ENCODE measurements at regions not wholly inside any gene's neighbourhood (a gene's known extent, or its start where the extent isn't known, plus 50 kb on each side); places are given as distances from the start of the nearest gene placed in this dataset.

GRCh38 chr2:9077691-9078090, 74.2 kb upstream of the MBOAT2 start:
- Histone ChIP-seq H3K36me3 (ENCODE audit: insufficient read depth, low read length) (no peaks in the 10 kb centered on the region), H3K27ac (ENCODE audit: low read depth, low read length) (no peak overlapping the region), H3K4me1 (ENCODE audit: insufficient read depth, low read length) (peaks cover 11% of the 10 kb centered on the region), H3K9ac (ENCODE audit: low read depth, low read length) (no peak overlapping the region), H3K27me3 (ENCODE audit: insufficient read depth, low read length) (peaks cover 5% of the 10 kb centered on the region; the same call in 1 of the 2 replicates), H3K9me3 (ENCODE audit: insufficient read depth, low read depth, low read length) (peaks cover 14% of the 10 kb centered on the region), H3K4me3 (ENCODE audit: low read length) (no peak overlapping the region)
- WGBS: 95% methylated on average over 2 of the region's 2 CpGs

DNA sequence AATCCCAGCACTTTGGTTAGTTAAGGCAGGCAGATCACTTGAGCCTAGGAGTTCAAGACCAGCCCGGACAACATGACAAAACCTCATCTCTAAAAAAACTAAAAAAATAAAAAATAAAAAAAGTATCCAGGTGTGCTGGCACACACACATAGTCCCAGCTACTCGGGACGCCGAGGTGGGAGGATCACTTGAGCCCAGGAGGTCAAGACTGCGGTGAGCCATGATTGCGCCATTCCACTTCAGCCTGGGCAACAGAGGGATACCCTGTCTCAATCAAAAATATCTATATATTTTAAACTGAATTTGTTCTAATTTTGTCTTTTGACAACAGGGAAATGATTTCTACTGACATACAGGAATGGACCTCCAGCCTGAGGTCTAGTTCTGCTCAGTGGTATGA, 73.3 kb upstream of the MBOAT2 start:
- peaks cover 5% of the 10 kb centered on the region for H3K9me3 ChIP-seq (ENCODE audit: insufficient read depth, low read depth, low read length)
- no peak overlapping the region for H3K27ac ChIP-seq (ENCODE audit: low read depth, low read length)
- no peak overlapping the region for H3K4me3 ChIP-seq (ENCODE audit: low read length)
- H3K4me1 ChIP-seq (ENCODE audit: insufficient read depth, low read length): peaks cover 11% of the 10 kb centered on the region
- peaks cover 5% of the 10 kb centered on the region; the same call in 1 of the 2 replicates for H3K27me3 ChIP-seq (ENCODE audit: insufficient read depth, low read length)
- H3K9ac ChIP-seq (ENCODE audit: low read depth, low read length): no peak overlapping the region
- WGBS: 96% methylated on average over 6 of the region's 6 CpGs
- H3K36me3 ChIP-seq (ENCODE audit: insufficient read depth, low read length): no peaks in the 10 kb centered on the region

DNA sequence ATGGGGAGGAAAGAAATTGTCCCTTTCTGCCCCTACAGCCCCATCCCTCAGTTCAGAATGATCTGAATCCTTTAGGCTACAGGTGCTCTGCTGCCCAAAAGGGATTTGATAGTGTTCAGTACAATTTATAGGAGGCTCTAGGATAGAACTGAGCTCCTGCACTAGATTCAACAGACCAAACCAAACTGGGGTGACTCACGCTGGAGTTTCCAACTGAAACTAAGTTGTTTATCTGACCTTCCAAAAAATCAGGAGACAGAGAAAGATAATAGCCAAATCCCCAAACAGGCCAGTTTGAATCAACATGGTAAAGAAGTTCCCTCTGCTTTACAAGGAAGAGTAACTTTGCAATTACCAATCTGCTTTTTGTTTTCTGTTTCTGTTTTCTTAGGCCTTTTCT, 72.7 kb upstream of the MBOAT2 start:
- Histone ChIP-seq H3K9me3 (ENCODE audit: insufficient read depth, low read depth, low read length) (no peaks in the 10 kb centered on the region), H3K9ac (ENCODE audit: low read depth, low read length) (no peak overlapping the region), H3K4me1 (ENCODE audit: insufficient read depth, low read length) (peaks cover 11% of the 10 kb centered on the region), H3K4me3 (ENCODE audit: low read length) (no peak overlapping the region), H3K36me3 (ENCODE audit: insufficient read depth, low read length) (no peaks in the 10 kb centered on the region), H3K27me3 (ENCODE audit: insufficient read depth, low read length) (peaks cover 5% of the 10 kb centered on the region; the same call in 1 of the 2 replicates), H3K27ac (ENCODE audit: low read depth, low read length) (no peak overlapping the region)
- 84% methylated on average over 1 of the region's 1 CpG for WGBS

DNA sequence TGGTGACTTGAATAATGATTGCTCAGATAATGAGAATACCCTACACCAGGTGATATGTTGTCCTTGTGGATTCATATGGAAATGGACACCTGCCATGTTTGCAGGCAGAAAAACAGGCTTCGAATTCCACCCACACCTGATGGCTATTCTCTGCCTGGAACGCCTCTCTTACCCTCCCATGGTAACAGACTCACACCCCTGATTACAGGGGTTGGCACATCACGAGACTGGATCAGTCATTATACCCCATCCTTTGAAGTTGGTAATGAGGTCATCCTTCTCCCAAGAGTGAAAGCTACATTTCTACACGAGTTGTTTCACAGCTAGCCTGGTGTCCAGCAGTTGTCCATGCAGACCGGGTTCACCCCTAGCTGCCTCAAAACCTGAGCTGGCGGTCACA, 71.4 kb upstream of the MBOAT2 start:
- no peak overlapping the region for H3K4me3 ChIP-seq (ENCODE audit: low read length)
- no peak overlapping the region; the same call in 1 of the 2 replicates for H3K27ac ChIP-seq (ENCODE audit: low read depth, low read length)
- H3K27me3 ChIP-seq (ENCODE audit: insufficient read depth, low read length): peaks cover 5% of the 10 kb centered on the region; the same call in 1 of the 2 replicates
- no peaks in the 10 kb centered on the region for H3K36me3 ChIP-seq (ENCODE audit: insufficient read depth, low read length)
- no peak overlapping the region for H3K9ac ChIP-seq (ENCODE audit: low read depth, low read length)
- H3K4me1 ChIP-seq (ENCODE audit: insufficient read depth, low read length): peaks cover 11% of the 10 kb centered on the region
- 67% methylated on average over 6 of the region's 6 CpGs for WGBS
- no peaks in the 10 kb centered on the region for H3K9me3 ChIP-seq (ENCODE audit: insufficient read depth, low read depth, low read length)

GRCh38 chr2:9071584-9072124, 68.2 kb upstream of the MBOAT2 start:
- H3K9ac ChIP-seq (ENCODE audit: low read depth, low read length): no peak overlapping the region
- no peaks in the 10 kb centered on the region for H3K9me3 ChIP-seq (ENCODE audit: insufficient read depth, low read depth, low read length)
- peaks cover 5% of the 10 kb centered on the region; the same call in 1 of the 2 replicates for H3K27me3 ChIP-seq (ENCODE audit: insufficient read depth, low read length)
- WGBS: 90% methylated on average over 5 of the region's 6 CpGs
- no peak overlapping the region for H3K4me3 ChIP-seq (ENCODE audit: low read length)
- peaks cover 11% of the 10 kb centered on the region for H3K4me1 ChIP-seq (ENCODE audit: insufficient read depth, low read length)
- no peaks in the 10 kb centered on the region for H3K36me3 ChIP-seq (ENCODE audit: insufficient read depth, low read length)
- no peak overlapping the region for H3K27ac ChIP-seq (ENCODE audit: low read depth, low read length)

DNA sequence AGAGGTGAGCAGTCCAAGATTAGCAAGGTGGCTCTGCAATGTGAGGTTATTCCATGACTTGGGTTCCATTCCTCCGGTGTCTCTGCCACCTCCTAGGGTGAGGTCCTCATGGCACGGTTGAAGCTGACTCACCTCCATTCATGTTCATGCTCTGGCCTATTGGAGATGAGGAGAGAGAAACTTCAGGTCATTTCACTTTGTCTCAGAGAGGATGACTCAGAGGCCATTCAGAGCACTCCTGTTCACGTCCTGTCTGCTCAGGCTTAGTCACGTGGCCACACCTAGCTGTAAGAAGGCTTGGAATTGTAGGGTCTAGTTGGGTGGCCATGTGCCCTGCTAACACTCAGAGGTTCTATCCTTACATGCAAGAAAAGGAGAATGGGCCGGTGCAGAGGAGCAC, 67.5 kb upstream of the MBOAT2 start:
- H3K27ac ChIP-seq (ENCODE audit: low read depth, low read length): no peak overlapping the region

GRCh38 chr2:9069543-9069942, 66.1 kb upstream of the MBOAT2 start:
- no peaks in the 10 kb centered on the region for H3K27me3 ChIP-seq (ENCODE audit: insufficient read depth, low read length)
- no peak overlapping the region for H3K27ac ChIP-seq (ENCODE audit: low read depth, low read length)
- H3K9me3 ChIP-seq (ENCODE audit: insufficient read depth, low read depth, low read length): 0 out of 2 replicates have a peak, but pooled peaks cover 2% of the 10 kb centered on the region
- no peaks in the 10 kb centered on the region for H3K4me1 ChIP-seq (ENCODE audit: insufficient read depth, low read length)
- H3K4me3 ChIP-seq (ENCODE audit: low read length): no peak overlapping the region
- no peak overlapping the region for H3K9ac ChIP-seq (ENCODE audit: low read depth, low read length)
- WGBS: 89% methylated on average over 2 of the region's 2 CpGs
- H3K36me3 ChIP-seq (ENCODE audit: insufficient read depth, low read length): no peaks in the 10 kb centered on the region

More for the DNA sequence above, 67.5 kb upstream of the MBOAT2 start:
- H3K9me3 ChIP-seq (ENCODE audit: insufficient read depth, low read depth, low read length): no peaks in the 10 kb centered on the region
- no peak overlapping the region for H3K4me3 ChIP-seq (ENCODE audit: low read length)
- H3K4me1 ChIP-seq (ENCODE audit: insufficient read depth, low read length): peaks cover 11% of the 10 kb centered on the region
- WGBS: 69% methylated on average over 5 of the region's 5 CpGs
- H3K9ac ChIP-seq (ENCODE audit: low read depth, low read length): no peak overlapping the region
- H3K36me3 ChIP-seq (ENCODE audit: insufficient read depth, low read length): no peaks in the 10 kb centered on the region
- peaks cover 5% of the 10 kb centered on the region; the same call in 1 of the 2 replicates for H3K27me3 ChIP-seq (ENCODE audit: insufficient read depth, low read length)

- no peak overlapping the region for H3K27ac ChIP-seq (ENCODE audit: low read depth, low read length)
- no peak overlapping the region for H3K9ac ChIP-seq (ENCODE audit: low read depth, low read length)
- 100% methylated on average over 1 of the region's 1 CpG for WGBS
- no peak overlapping the region for H3K4me3 ChIP-seq (ENCODE audit: low read length)
- H3K27me3 ChIP-seq (ENCODE audit: insufficient read depth, low read length): no peaks in the 10 kb centered on the region
- no peaks in the 10 kb centered on the region for H3K4me1 ChIP-seq (ENCODE audit: insufficient read depth, low read length)
- no peaks in the 10 kb centered on the region for H3K36me3 ChIP-seq (ENCODE audit: insufficient read depth, low read length)
- 0 out of 2 replicates have a peak, but pooled peaks cover 2% of the 10 kb centered on the region for H3K9me3 ChIP-seq (ENCODE audit: insufficient read depth, low read depth, low read length)
Measured at GRCh38 chr2:9065901-9066300, 62.4 kb upstream of the MBOAT2 start.

- no peaks in the 10 kb centered on the region for H3K4me1 ChIP-seq (ENCODE audit: insufficient read depth, low read length)
- no peak overlapping the region for H3K9ac ChIP-seq (ENCODE audit: low read depth, low read length)
- no peaks in the 10 kb centered on the region for H3K27me3 ChIP-seq (ENCODE audit: insufficient read depth, low read length)
- H3K36me3 ChIP-seq (ENCODE audit: insufficient read depth, low read length): no peaks in the 10 kb centered on the region
- 0 out of 2 replicates have a peak, but pooled peaks cover 2% of the 10 kb centered on the region for H3K9me3 ChIP-seq (ENCODE audit: insufficient read depth, low read depth, low read length)
- 86% methylated on average over 2 of the region's 2 CpGs for WGBS
- no peak overlapping the region for H3K27ac ChIP-seq (ENCODE audit: low read depth, low read length)
- no peak overlapping the region for H3K4me3 ChIP-seq (ENCODE audit: low read length)
Measured at GRCh38 chr2:9063023-9063606, 59.6 kb upstream of the MBOAT2 start.

- H3K9me3 ChIP-seq (ENCODE audit: insufficient read depth, low read depth, low read length): 0 out of 2 replicates have a peak, but pooled peaks cover 1% of the 10 kb centered on the region
- no peaks in the 10 kb centered on the region for H3K36me3 ChIP-seq (ENCODE audit: insufficient read depth, low read length)
- no peaks in the 10 kb centered on the region for H3K27me3 ChIP-seq (ENCODE audit: insufficient read depth, low read length)
- no peak overlapping the region for H3K9ac ChIP-seq (ENCODE audit: low read depth, low read length)
- no peak overlapping the region for H3K27ac ChIP-seq (ENCODE audit: low read depth, low read length)
- H3K4me1 ChIP-seq (ENCODE audit: insufficient read depth, low read length): no peaks in the 10 kb centered on the region
- no peak overlapping the region for H3K4me3 ChIP-seq (ENCODE audit: low read length)
- WGBS: 88% methylated on average over 4 of the region's 4 CpGs
Measured at GRCh38 chr2:9060819-9061218, 57.3 kb upstream of the MBOAT2 start.

GRCh38 chr2:9057939-9058761, 54.7 kb upstream of the MBOAT2 start:
- no peaks in the 10 kb centered on the region for H3K36me3 ChIP-seq (ENCODE audit: insufficient read depth, low read length)
- no peaks in the 10 kb centered on the region for H3K4me1 ChIP-seq (ENCODE audit: insufficient read depth, low read length)
- no peaks in the 10 kb centered on the region for H3K9me3 ChIP-seq (ENCODE audit: insufficient read depth, low read depth, low read length)
- H3K27ac ChIP-seq (ENCODE audit: low read depth, low read length): no peak overlapping the region
- no peak overlapping the region for H3K9ac ChIP-seq (ENCODE audit: low read depth, low read length)
- 93% methylated on average over 8 of the region's 9 CpGs for WGBS
- H3K27me3 ChIP-seq (ENCODE audit: insufficient read depth, low read length): no peaks in the 10 kb centered on the region
- no peak overlapping the region for H3K4me3 ChIP-seq (ENCODE audit: low read length)

Data from HUES64 (cell line).